Esophagus squamous epithelium (tissue), 5 donors: ENCODE measurements at regions not wholly inside any gene's neighbourhood (a gene's known extent, or its start where the extent isn't known, plus 50 kb on each side); places are given as distances from the start of the nearest gene placed in this dataset.
"Not testable (repeated sequence)": the region's sequence is repeated elsewhere in the genome, so short reads cannot be mapped to it uniquely, and the experiment has no call there.

Source experiments
- DNase-seq: peaks from one replicate; lab custom pipeline; 2025; lab: John Stamatoyannopoulos, UW
- H3K27ac ChIP-seq, 4 donors: fragments of 200-600 bp; sonication (generic); one replicate each; pipeline ENCODE4 v1.5.1; 2016 to 2019; ENCODE audit warnings: mild to moderate bottlenecking in 1 of 4
- H3K27me3 ChIP-seq, 4 donors: fragments of 200-600 bp; sonication (generic); 1 replicate in 3 of 4; 2 replicates in 1 of 4; pipeline versions ENCODE4 v1.5.1 to v1.6.0; 2017 to 2021; ENCODE audit warnings: antibody characterized with exemption in 1 of 4
- H3K36me3 ChIP-seq, 3 donors: fragments of 200-600 bp; sonication (generic); one replicate each; pipeline ENCODE4 v1.5.1; 2016 to 2019
- H3K4me1 ChIP-seq, 3 donors: fragments of 200-600 bp; sonication (generic); one replicate each; pipeline ENCODE4 v1.5.1; 2017 to 2019
- H3K4me3 ChIP-seq, 4 donors: fragments of 200-600 bp; sonication (generic); 1 replicate in 3 of 4; 2 replicates in 1 of 4; pipeline ENCODE4 v1.5.1; 2016 to 2019; ENCODE audit warnings: mild to moderate bottlenecking in 2 of 4, moderate library complexity in 1 of 4
- H3K9me3 ChIP-seq, 3 donors: fragments of 200-600 bp; sonication (generic); one replicate each; pipeline ENCODE4 v1.5.1; 2016 to 2019
- CTCF ChIP-seq, 6 experiments: fragments of 450-650 bp in 4 of 6; fragments of 200-600 bp in 2 of 6; sonication (generic) in 2 of 6; IDR thresholded peaks; one replicate each; pipeline ENCODE4 v1.5.1; 2016 to 2019; ENCODE audit warnings: antibody characterized with exemption in 6 of 6, mild to moderate bottlenecking in 4 of 6, moderate library complexity in 4 of 6
- POLR2A ChIP-seq, 4 donors: fragments of 450-650 bp; IDR thresholded peaks; one replicate each; pipeline ENCODE4 v1.6.1; 2017; ENCODE audit warnings: antibody characterized with exemption in 4 of 4, mild to moderate bottlenecking in 4 of 4, moderate library complexity in 3 of 4
- WGBS, 2 donors: methylation state at CpG; one replicate each; pipeline ENCODE4 v1.1.5; 2018; 5-methylcytosine and 5-hydroxymethylcytosine counted together
- intact Hi-C: fragments of 100-400 bp; cut with DNase I; formaldehyde crosslinking; loops from one replicate; pipeline ENCODE4 v1.15.0; 2022
- donor health status: DM: yes; HTN: yes; CAD: no.

- H3K36me3 ChIP-seq, DNase-seq, H3K27ac ChIP-seq, intact Hi-C loops, H3K4me1 ChIP-seq, H3K4me3 ChIP-seq, H3K27me3 ChIP-seq, H3K9me3 ChIP-seq: not testable (repeated sequence)
- 70 to 76% methylated on average over 7 to 8 of the region's 8 CpGs for WGBS, 2 donors
Observed at GRCh38 chr1:147348592-147348991, 106.1 kb downstream of the CHD1L start.

GRCh38 chr1:147349533-147349932, 107.0 kb downstream of the CHD1L start:
- WGBS, 2 donors: 67 to 82% methylated on average over 1 of the region's 1 CpG

GRCh38 chr1:147351140-147351835, 108.8 kb downstream of the CHD1L start:
- no peak for DNase-seq
- intact Hi-C loops: no loop called here
- H3K27me3 ChIP-seq: no peaks in the 10 kb centered on the region
- 67 to 69% methylated on average over 3 of the region's 3 CpGs for WGBS, 2 donors
- no peaks in the 10 kb centered on the region for H3K9me3 ChIP-seq
- no peak overlapping the region for H3K4me3 ChIP-seq
- no peak overlapping the region for H3K27ac ChIP-seq
- H3K36me3 ChIP-seq: no peaks in the 10 kb centered on the region
- no peaks in the 10 kb centered on the region for H3K4me1 ChIP-seq
- TF ChIP-seq CTCF (IDR thresholded peaks at IDR 0.05) (no peak), POLR2A (IDR thresholded peaks at IDR 0.05) (no peak)

More at GRCh38 chr1:147349533-147349932, 107.0 kb downstream of the CHD1L start:
- no peaks in the 10 kb centered on the region for H3K9me3 ChIP-seq
- no peak for TF ChIP-seq POLR2A (IDR thresholded peaks at IDR 0.05)
- no peak for TF ChIP-seq CTCF (IDR thresholded peaks at IDR 0.05)
- no peaks in the 10 kb centered on the region for H3K36me3 ChIP-seq
- no peaks in the 10 kb centered on the region for H3K27me3 ChIP-seq
- intact Hi-C loops: no loop called here
- H3K4me1 ChIP-seq: no peaks in the 10 kb centered on the region
- no peak for DNase-seq
- no peak overlapping the region for H3K27ac ChIP-seq
- no peak overlapping the region for H3K4me3 ChIP-seq

DNA sequence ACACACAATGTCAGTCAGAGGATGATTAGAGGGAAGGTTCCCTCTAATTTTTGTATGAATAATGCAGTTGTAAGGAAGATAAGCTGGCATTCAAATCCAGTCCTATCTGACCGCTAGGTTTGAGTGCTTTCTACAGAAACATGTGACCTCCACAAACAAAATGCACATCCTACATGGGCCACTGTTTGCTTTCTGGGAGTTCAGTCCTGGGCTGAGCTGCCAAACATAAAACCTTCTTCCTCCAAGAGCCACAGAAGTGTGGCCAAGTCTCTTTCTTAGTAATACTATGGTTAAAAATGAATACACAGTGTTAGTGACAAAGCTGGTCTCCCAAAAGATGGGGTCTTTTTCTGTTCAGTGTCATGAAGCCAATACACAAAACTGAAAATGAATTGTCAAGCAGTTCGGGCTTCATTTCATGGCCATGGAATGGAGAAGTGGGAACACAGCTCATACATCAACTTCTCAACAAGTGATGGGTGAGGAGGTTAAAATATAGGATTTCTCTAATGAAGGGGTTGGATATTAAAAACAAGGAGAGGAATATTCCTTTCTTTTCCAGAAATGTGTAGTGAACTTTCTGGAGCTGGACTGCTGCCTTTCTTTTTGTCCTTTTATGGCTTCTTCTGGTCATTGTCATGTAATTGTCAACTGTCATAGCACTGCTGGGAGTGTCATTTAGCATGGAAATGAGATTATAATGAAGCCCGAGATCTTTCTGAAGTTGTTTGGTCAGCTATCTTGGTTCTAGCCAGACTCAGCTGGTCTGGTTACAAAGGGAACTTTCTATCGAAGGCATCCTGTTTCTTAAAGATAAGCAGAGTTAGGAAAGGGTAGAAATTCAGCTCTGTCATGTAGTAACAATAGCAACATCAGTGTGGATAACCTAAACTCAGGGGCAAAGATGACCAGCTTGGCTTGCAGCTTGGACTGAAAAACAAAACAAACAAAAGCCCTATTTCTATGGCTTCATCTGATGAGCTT, 135.1 kb downstream of the CHD1L start:
- intact Hi-C loops: no loop called here
- no peaks in the 10 kb centered on the region for H3K36me3 ChIP-seq
- H3K4me3 ChIP-seq: no peak overlapping the region
- no peak for DNase-seq
- H3K27ac ChIP-seq: no peak overlapping the region
- TF ChIP-seq CTCF (IDR thresholded peaks at IDR 0.05) (no peak), POLR2A (IDR thresholded peaks at IDR 0.05) (no peak)
- H3K9me3 ChIP-seq: no peaks in the 10 kb centered on the region
- no peaks in the 10 kb centered on the region for H3K27me3 ChIP-seq
- 32 to 52% methylated on average over 4 of the region's 4 CpGs for WGBS, 2 donors
- no peaks in the 10 kb centered on the region for H3K4me1 ChIP-seq

GRCh38 chr1:147379889-147380288, 137.4 kb downstream of the CHD1L start:
- no peaks in the 10 kb centered on the region for H3K36me3 ChIP-seq
- TF ChIP-seq POLR2A (IDR thresholded peaks at IDR 0.05) (no peak), CTCF (IDR thresholded peaks at IDR 0.05) (no peak)
- no peak overlapping the region for H3K27ac ChIP-seq
- no peaks in the 10 kb centered on the region for H3K9me3 ChIP-seq
- H3K4me3 ChIP-seq: no peak overlapping the region
- H3K4me1 ChIP-seq: no peaks in the 10 kb centered on the region
- no peaks in the 10 kb centered on the region for H3K27me3 ChIP-seq
- no peak for DNase-seq
- WGBS, 2 donors: 91 to 98% methylated on average over 3 of the region's 3 CpGs
- intact Hi-C loops: loop anchor here (10.0 kb wide), 1 partner anchor 95 kb away; no protein-coding TSS in a partner anchor
